Dedifferentiated amniotic fluid mesenchymal stem cell (primary cell): ENCODE measurements at regions not wholly inside any gene's neighbourhood (a gene's known extent, or its start where the extent isn't known, plus 50 kb on each side); places are given as distances from the start of the nearest gene placed in this dataset.

Source experiments
- DNase-seq: peaks from one replicate; pipeline ENCODE4 v3.0.0-alpha.2; 2016; ENCODE audit errors: extremely low spot score

DNA sequence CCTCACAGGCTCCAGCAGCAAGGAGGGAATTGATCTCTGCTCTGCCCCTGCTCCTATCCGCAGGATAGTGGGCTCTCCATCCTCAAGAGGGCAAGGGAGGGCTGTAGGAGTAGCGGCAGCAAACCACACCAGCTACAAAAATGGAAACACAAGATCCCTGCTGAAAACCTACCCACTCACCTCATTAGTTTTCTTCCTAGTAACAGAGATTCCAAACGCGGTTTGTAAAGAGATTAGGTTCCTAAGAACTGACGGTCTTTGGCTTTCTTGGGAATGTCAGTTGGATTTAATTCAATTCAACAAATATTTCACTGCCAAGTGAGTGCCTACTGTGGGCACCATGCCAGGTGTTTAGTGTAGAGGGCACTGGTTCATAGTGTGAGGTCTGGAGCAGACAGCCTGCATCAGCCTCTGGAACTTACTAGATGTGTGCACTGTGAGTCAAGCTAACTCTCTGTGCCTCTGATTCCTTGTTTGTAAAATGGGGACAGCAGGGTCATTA lies 84.7 kb downstream of the MRPL46 start:
- no peak for DNase-seq

DNA sequence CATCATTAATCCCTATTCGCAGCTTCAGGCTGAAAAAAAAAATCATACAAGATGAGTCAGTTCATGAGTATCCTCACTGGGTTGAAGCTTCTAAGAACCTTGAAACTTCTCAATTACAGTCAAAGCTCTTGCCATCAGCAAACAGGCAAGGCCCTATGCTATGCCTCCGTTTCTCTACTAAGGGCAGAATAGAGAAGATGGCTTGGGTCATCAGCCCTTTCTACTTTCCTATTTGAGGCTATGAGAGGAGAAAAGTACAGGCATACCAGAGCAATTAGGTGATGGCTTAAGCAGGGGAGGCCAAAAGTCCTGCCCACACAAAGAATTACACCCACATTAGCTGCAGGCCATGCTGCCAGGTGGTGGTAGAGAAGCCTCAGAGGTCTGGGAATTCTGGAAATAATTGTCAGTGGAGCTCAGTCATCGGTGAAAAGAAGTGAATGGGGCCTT lies 89.0 kb downstream of the MRPL46 start:
- DNase-seq: peak; percentile 26

DNA sequence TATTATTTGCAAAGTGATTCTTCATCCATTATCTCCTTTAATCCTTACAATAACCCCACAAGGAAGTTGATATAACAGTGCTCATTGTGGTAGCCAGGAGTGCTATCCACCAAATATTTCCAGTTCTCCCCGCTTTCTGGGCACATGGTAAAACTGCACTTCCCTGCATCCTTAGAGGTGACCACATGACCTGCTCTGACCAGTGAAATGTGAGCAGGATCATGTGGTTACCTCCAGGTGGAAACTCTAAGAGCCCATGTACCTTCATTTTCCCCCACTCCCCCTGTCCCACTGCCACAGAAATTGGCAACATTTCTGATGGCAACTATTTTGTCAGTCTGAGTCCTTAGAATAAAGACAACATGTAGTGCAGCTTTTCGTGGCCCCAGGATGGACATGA lies 89.7 kb downstream of the MRPL46 start:
- DNase-seq: no peak

DNA sequence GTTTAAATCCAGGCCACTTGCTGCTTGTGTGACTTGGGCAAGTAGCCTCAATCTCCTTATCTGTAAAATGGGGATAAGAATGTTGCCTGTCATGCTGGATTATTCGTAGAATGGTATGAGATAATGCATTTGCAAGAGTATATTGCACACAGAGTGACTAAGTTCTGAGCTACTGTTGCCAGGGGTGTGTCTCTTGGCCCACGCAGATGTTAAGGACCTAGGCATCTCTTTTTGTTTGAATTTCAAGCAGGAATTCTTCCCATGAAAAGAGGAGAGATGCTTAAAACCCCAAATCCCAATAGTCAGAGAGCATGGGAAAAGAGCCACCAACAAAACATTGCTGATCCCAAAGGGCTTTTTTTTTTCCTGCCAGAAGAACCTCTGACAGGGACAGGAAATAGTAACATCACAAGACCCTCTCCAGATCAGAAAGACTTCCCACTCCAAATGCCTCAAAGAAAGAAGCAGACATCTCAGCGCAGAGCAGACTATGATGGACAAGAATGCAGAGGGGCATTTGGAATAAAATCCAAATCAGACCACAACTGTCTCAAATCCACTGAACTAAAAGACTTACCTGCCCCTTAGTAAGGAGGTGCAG lies 90.5 kb downstream of the MRPL46 start:
- peak; percentile 74 for DNase-seq

DNA sequence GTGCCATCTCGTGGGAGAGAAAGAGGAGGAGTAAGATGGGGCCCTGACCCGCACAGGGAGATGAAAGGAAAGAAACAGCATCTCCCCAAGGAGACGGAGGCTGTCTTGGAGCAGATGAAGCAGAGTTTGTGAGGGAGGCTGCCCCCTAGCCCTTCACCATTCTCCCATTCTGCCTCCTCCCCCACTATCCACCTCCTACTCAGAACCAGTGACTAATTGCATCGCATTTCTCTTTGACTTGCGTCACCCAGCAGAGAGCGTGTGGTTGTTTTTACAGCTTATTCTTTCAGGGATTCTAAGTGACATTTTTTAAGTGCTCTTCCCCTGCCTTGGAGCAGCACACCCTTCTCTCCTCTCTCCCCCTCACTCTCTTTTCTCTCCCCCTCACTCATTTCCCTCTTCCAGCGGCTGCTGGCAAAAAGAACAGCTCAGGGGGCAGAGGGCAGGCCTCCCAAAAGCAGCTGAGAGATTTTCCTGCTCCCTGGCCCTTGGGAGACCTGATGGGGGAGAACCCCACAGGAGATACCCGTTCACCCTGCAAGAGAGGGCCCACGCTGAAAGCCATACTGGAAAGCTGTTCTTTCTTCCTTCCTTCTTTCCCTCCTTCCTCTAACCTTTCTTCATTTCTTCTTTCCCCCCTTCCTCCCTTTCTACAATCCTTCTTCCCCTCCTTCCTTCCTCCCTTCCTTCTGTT lies 91.8 kb downstream of the MRPL46 start:
- DNase-seq: peak; percentile 84

DNA sequence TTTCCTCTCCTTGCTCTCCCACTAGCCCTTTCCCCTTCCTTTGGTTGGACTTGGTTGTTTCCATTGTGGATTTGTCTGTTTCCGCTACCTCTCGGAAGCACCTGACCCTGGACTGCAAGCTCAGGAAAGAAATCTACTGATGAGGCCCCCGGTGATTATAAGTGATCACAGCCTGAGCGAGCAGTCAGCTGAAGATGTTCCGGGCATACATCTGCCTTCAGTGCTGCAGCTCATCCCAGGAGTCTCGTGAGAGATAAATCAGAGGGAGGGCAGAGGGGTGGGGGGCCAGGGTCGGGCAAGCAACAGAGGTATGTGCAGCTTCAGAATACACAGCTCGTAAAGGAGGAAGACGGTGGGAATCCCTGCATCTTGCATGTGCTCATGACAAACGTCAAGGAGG lies 102.1 kb downstream of the MRPL46 start:
- DNase-seq: no peak

DNA sequence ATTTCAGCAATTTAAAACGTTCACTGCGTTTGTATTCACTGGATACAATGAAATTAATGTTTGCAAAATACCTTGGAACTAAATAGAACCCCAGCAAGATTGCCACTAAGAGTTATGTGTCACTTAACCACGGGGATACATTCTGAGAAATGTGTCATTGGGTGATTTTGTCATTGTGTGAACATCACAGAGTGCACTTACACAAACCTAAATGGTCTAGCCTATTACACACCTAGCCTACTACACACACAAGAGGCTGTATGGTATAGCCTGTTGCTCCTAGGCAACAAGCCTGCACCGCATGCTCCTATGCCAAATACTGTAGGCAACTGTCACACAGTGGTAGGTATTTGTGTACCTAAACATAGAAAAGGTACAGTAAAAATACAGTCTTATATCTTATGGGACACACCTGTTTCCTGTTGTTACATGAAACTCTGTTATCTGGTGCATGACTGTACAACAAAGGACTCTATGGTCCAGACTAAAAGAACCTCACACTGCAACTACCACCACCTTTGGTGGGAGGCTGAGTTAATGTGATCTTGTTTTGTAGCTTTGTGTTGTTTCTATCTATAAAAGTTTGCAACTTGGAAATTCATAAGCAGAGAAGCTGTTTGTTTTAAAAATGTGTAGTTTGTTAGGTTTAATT lies 92.2 kb upstream of the NTRK3 start:
- DNase-seq: no peak

DNA sequence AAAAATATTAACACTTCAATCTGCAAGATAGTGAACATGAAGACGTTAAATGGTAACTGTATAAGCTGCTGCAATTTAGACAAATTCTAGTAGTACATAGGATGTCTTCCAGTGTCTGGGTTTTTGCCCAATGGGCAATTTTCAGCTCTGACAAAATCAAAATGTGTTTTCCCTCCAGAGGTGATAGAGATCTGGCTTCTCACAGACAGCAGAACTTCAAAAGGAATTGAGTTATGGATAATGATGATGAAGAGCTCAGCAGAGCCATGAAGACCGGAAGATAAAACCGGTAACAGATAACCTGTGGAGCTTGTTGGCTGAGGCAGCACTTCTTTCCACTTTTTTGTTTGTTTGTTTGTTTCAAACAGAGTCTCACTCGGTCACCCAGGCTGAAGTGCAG lies 89.4 kb upstream of the NTRK3 start:
- DNase-seq: no peak

DNA sequence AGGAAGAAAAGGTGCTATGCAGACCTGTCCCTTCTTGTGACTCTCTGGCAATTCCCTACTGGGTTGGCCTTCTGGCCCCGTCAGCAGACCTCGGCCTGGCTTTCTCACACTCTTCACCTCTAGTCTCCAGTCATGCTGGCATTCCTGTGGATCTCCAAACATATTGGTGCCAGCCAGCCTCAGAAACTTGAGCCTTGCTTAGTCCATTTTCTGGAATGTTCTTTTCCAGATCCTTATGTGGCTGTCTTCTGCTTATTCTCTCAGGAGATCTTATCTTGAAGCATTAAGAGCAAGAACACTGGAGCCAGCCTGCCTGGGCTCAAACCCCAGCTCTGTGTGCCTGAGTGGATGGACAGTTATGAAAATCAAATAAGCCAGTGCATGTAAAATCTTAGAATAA lies 88.2 kb upstream of the NTRK3 start:
- no peak for DNase-seq

DNA sequence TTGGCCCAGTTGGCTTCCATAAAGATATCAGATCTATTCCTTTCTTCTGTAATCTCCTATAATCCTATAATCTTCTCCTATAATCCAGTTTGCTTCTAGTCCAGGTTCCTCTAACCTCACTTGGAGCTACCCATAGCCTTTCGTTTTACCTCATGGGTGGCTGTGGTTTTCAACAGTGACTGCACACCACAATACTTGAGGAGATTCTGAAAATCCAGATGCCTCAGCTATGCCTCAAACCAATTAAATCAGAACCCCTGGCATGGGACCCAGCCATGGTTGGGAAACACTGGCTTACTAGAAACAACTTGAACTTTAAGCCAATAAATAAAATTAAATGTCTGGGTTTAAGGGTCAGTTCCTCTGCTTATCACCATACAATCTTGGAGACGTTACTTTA lies 86.1 kb upstream of the NTRK3 start:
- DNase-seq: no peak

DNA sequence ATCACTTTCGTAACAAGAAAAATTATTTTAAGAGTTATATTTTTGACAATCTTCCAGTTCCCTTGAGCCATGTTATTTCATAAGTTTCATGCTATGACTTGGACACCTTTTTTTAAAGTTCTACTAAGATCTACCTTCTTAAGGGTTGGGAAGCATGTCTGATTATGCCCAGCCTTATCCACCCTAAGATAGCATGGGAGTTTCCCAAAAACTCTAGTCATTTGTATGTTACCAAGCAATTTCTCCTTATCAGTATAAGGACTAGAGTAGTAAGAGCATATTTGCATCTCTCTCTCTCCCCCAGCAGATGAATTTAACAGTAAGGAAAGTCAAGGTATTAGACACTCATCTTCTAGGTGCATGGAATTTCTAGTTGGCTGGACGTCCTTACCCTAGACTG lies 85.1 kb upstream of the NTRK3 start:
- no peak for DNase-seq

DNA sequence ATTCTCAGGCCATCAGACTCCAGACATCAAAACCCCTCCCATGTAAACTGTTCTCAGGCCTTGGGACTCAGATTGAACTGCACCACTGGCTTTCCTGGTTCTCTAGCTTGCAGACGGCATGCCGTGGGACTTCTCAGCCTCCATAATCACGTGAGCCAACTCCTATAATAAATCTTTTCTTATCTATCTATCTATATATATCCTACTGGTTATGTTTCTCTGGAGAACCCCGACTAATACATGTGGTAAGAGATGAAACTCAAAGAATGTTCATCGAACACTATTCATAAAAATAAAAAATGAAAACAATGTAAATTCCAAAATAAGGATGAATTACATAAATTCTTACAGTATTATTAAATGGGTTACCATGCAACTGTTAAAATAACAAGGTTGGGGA lies 84.5 kb upstream of the NTRK3 start:
- DNase-seq: no peak

DNA sequence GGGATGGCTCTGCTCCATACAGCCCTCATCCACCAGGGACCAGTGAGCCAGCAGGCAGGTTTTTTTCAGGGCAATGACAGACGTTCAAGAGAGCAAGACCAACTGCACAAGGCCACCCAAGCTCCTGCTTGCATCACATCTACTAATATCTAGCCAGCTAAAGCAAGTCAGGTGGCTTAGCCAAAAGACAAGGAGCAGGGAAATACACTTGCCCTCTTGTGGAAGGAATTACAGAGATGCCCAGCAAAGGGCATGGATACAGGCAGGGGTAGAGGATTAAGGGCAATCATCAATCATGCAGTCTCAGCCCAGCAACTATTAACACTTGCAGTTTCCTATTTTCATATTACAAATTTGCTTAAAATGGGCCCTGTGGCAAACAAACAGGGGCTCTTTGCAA lies 81.5 kb upstream of the NTRK3 start:
- DNase-seq: no peak

DNA sequence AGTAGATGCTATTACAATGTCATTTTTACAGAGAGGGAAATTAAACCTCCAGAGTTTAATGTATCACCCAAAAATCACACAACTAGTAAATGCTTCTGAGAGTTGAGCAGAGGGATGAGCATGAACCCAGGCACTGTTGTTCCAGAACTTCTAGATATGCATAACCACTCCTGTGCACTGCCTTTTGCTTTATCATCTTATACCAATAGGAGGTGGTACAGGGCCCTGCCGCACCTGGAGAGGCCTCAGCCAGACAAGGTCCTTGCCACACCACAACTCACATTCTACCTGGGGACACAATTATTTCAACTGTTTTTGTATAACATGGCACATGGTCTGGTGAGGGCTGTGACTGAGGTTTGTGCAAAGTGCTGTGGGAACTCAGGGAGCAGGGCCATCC lies 78.5 kb upstream of the NTRK3 start:
- no peak for DNase-seq

DNA sequence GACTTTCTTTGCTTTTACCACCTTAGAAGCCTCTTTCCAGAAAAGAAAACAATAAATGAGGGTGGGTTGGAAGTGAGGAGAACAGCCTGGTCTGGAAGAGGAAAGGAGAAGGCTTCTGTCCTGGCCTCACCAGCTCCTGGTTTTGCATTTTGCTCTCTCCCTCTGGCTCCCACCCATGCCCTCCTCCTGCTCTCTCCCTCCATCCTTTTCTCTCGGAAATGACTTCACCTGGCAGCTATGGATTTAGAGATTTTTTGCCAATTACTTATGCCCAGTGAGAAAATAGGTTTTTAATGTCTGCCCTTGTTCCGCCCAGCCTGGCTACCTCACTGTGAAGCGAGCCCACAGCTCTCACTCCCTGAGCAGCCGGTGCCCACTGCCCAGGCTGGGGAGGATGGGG lies 77.9 kb upstream of the NTRK3 start:
- DNase-seq: peak; percentile 59

DNA sequence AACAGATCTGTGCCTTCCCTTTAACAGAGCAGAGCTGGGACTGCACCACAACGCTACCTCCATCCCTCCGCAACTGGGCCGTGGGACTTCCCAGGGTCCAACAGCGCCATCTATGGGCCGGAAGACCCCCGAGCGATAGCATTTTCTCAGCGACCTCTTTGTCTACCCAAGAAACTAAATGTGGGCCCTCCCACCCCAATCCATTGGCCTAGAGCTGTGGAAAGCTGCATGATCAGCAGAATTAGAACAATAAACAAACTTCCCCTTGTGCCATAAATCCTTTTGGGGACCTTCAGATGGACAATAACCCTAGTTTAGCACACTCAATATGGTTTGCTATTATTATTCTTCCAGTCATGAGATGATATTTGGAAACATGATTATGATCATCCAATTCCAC lies 74.8 kb upstream of the NTRK3 start:
- no peak for DNase-seq

DNA sequence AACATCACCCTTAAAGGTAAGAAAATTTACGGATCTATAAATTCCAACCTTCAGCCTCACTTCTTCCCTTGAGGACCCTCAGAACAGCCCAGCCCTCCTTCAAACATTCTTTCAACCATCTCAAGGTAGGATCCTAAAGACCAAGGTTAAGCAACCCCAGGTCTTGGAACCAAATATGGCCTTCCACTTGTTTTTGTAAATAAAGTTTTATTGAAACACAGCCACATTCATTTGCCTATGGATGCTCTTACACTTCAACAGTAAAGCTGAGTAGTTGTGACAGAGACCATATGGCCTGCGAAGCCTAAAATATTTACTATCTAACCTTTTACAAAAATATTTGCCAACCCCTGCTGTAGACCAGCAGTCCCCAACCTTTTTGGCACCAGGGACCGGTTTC lies 70.4 kb upstream of the NTRK3 start:
- DNase-seq: no peak

DNA sequence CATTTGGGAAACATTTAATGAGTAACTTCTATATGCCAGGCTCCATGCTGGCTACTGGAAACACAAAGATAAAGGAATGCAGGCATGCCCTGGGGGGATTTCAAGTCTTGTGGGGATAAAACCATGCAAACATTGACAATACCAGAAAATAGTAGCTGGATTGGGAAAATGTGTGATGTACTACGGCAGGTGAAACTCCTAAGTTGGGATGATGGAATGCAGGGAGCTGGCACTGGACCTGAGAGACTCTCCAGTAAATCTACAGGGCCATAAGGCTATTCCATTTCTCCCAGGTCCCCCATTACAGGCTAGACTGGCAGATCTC lies 68.2 kb upstream of the NTRK3 start:
- no peak for DNase-seq

DNA sequence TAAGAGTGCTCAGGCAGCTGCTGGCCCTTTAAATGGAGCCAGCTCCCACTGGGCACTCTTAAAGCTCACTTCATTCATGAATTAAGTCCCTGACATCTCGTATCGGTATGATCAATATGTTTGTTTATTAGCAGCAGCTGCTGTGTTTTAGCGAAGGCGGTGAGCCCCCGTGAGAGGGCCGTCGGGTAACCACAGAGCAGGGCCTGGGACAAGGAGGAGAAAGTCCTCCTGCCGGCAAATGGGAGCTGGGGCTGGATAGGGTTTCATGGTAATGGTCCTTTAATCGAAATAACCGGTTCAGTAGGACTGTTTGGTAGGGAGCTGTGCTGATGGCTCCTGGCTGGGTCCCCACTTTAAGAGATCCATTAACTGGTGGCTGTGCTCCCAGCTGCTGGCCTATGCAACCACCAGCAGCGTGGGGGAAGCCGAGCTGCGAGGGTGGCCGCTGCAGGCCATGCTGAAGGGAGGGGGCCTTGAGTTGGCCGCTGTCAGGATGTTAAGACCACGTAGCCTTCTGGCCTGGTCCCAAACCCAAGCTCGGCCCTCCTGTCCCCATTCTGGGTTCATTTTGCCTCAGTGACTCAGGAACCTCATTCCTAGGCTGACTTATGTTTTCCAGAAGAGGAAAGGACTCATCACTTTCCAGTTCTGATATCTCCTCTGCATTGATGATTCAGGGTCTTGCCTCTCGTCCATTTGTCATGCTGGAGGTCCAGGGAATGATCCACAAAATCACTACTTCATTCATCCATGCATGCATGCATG lies 67.6 kb upstream of the NTRK3 start:
- no peak for DNase-seq

DNA sequence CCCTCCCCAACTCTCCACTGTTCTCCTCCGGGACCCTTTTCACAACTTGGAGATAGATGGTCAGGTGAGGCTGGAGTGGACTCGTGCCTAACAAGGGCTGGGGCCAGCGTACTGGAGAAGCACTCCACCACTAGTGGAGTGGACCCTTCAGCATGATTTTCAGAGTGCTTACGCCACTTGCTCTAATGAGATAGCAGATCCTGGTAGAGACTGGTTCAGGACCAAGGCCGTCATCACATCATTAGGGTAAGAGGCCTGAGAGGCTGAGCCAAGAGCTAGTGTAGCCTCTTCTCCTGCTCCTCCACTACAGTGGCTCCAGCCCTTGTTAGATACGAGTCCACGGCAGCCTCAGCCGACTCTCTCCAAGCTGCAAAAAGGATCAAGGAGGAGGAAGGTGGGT lies 66.9 kb upstream of the NTRK3 start:
- DNase-seq: no peak

DNA sequence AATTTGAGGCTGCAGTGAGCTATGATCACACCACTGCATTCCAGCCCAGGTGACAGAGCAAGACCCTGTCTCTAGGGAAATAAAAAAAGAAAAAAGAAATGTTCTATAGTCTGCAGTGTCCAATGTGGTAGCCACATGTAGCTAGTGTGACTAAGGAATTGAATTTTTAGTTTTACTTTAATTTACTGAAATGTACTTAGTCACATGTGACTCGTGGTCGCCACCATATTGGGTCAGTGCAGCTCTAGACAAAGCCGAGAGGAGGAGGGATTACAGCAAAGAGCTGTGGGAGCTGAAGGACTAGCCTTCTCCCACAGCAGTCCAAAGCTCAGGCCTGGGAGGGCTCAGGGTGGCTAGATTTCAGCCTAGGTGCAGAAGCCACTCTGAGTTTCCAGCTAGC lies 65.9 kb upstream of the NTRK3 start:
- no peak for DNase-seq

DNA sequence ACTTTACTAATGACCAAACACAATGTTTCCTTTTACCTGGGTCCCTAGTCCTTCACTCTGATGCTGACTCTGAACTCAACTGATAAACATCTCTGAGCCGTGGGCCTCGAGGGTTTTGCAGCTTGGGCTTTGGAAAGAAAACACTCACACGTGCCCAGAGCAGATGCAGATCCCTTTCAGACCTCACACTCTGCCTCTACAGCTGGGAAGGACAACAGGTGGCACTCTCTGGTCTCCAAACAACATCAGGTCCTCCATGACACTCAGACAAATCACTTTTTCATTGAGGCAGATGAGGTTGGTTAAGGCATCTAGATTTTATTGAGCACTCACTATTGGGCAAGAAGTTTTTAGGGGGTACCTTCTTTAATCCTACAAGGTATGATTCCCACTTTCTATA lies 64.7 kb upstream of the NTRK3 start:
- DNase-seq: no peak

DNA sequence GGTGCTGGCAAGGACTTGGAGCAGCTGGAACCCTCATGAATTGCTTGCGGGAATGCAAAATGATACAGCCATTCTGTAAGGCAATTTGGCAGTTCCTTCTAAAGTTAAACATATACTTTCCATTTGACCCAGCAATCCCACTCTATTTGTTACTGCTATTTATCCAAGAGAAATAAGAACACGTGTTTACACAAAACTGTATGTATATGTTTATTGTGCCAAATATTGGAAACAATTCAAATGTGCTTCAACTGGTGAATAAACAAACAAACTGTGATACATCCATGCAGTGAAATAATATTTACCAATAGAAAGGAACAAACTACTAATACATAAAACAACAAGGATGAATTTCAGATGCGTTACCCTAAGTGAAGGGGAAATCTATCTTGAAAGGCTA lies 60.0 kb upstream of the NTRK3 start:
- DNase-seq: no peak
